NCI-H69 (cell line): ENCODE measurements at regions not wholly inside any gene's neighbourhood (a gene's known extent, or its start where the extent isn't known, plus 50 kb on each side); places are given as distances from the start of the nearest gene placed in this dataset.
"Not testable (repeated sequence)": the region's sequence is repeated elsewhere in the genome, so short reads cannot be mapped to it uniquely, and the experiment has no call there.

Experiments
- DNase-seq: peaks from one replicate; lab custom pipeline; 2025; lab: John Stamatoyannopoulos, UW

DNA sequence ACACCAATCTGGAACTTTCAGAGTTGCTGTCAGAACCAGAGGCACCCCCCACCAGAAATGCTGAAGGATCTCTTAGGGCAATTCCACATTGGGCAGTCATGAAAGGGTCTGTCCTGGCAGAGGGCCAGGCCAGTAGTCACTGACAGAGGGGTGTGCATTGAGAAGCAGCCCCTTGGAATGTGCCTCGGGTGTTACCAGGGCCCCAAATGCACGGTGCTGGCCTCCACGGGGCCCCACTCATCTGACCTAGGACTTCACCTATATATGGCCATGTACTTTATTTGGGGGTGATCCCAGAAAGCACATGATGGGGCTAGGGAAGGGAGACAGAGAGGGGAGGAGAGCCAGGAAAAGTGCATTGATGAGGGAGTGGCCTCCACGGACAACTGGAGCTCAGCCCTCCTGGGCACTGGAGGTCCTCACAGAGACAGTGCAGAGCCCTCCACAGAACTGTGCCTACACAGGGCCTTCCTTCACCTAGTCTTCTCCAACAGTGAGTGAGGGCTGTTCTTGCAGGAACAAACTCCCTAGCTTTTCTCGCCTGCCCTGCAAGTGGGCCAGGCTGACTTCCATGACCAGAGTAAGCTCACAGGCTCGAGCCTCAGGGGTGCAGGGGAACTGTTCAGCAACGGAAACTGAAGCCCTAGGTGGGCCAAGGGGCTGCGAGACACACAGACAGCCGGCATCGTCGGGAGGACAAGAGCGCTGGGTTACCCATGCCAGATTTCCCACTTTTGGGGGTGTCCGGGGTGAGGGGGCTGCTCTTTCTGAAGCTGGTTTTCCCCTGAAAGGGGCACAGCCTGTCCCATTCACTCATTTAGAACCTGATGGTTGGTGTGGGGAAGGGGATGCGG is 136.2 kb downstream of the HMX1 start:
- DNase-seq = no peak

DNA sequence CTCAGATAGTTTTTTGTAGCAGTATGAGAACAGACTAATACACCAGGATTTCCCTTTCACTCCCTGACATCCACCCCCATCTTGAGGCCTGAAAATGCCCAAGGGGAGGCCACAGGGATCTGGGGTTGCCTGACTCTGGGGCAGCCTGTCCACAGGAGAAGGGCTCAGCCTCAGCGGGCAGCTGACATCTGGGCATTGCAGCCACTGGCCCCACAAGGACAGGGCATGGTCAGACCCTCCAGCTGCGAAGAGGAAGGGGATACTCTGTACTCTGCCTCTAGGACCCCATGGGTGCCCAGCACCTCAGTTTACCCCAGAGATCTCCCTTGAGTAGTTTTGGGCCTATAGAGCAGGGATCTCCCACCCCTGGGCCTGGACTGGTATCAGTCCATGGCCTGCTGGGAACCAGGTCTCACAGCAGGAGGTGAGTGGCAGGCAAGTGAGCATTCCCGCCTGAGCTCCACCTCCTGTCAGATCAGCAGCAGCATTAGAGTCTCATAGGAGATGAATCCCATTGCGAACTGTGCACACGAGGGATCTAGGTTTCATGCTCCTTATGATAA is 138.9 kb downstream of the HMX1 start:
- DNase-seq = no peak

DNA sequence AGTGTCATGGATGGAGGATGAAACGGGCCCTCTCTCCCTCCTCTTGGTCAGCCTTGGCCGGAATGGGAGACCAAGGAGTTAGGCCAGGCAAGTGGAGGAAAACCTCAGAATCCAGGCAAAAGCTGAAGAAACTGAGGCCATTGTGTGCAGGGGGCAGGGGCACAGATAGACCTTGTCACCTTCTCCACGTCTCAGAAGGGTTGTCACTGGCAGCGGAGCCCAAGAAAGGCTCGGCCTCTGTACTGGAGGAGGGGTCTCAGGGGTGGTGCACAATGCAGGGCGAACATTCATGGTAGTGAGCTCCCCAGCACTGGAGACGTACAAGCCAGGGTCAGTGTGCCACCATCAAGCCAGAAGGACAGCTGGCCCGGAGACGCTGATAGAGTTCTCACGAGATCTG is 139.5 kb downstream of the CPZ start:
- no peak for DNase-seq

DNA sequence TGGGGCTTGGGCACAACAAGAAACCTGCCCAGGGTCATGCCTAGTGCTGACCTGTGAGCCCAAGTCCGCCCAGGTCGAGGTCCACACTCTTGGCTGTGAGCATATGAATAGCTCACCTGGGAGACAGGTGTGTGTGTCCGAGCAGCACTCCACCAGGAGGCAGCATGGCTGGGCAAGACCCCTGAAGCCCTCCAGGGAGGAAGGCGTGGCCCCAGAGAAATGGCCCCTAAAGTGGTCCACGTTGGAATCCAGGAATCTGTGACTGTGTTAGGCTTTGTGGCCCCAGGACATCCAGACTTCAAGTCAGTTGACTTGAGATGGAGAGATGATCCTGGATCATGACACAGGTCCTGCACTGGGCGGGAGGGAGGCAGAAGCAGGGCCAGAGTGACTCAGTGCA is 138.8 kb downstream of the CPZ start:
- DNase-seq = no peak

DNA sequence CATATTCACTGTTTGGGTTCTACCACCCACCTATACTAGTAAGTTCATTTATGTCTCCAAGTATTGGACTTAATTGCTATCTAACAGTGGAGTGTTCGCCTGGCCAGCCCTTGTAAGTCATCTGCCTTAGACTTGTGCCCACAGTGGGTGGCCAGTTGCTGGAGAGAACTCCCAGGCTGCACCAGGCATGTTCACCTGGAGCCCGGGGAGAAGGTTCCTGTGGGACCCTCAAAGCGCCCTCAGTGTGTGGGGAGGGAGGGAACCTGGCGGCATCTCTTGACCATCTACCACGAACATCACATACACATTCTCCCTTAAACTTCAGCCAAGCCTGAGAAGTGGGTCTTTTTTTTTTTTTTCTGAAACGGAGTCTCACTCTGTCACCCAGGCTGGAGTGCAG is 138.1 kb downstream of the CPZ start:
- no peak for DNase-seq

DNA sequence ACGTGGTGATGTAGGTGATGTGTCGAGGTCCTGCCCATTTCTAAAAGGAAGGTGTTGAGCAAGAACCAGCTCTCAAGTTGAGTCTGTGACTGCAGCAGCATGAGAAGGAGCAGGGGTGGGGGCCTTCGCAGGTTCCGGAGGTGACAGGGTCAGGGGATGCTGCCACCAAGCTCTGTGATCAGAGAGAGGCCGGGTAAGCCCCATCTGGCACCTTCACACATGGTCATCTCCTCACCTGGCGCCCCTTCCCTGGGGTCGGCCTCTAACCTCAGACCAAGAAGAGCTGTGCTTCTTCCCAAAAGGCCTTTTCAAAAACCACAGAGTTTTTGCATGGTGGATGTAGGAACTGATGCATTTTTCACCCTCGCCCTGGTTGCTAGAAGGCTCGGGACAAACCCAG is 137.6 kb downstream of the CPZ start:
- no peak for DNase-seq

DNA sequence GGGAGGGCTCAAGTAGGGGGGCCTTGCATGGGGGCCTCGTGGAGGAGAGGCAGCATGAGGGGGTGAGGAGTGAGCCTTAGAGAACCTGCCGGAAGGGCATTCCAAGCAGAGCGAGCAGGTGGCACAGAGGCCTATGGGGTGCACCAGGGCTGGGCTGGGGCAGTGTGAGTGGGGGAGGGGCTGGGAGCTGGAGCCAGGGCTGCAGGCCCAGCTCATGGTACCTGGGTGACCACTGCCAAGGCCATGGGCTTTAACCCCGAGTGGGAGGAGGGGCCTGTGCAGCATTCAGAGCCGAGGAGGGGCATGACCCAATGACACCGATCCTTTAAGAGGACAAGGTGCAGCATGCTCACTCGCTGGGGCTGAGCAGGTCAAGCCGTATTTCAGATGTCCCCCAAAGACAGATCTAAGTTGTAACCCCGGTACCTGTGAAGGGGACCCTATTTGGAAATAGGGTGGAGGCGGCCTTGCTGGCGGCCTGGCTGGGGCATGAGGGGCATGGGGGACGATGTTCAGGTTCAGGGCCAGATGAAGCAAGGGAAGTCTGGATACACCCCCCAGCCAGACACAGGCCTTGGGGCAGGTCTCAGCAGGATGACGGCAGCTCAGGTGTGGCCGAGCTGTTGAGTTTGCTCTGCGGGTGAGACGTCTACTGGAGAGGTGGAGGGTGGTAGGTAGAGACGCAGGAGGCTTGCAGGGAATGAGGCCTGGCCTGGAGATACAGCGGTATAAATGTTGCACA is 137.0 kb downstream of the CPZ start:
- no peak for DNase-seq

DNA sequence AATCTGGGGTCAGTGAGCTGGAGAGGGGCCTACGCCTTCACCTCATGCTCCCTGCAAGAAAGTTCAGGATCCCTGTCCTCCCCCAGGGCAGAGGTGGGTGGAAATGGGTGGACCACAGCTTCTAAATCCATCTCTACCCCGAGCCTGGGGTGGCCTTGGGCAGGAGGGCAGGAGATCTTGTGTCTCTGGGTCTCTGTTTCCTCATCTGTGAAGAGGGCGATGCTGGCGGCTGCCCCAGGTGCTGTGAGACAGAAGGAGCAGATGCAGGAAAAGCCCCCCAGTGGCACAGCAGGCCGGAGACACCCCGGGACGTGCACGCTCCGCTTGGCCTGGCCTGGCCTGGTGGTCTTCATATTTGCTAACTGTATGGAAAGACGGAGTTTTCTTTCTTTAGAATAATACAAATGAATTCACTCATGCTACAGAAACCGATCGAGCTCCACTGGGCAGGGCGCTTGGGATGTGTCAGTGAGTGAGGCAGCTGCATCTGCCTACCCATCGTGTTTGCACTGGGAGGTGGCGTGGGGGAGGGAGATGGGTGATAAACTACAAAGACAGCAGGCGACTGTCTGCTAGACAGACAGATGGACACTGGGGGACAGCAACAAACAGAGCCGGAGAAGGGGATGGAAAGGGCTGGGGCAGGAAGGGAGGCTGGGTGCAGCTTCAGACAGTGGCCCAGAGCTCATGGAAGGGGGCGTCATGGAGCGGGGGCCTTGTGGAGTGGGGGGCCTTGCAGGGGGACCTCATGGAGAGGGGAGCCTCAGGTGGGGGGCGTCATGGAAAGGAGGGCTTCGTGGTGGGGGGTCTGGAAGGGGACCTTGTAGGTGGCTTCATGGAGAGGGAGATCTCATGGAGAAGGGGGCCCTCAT is 136.2 kb downstream of the CPZ start:
- peak; percentile 29 for DNase-seq

DNA sequence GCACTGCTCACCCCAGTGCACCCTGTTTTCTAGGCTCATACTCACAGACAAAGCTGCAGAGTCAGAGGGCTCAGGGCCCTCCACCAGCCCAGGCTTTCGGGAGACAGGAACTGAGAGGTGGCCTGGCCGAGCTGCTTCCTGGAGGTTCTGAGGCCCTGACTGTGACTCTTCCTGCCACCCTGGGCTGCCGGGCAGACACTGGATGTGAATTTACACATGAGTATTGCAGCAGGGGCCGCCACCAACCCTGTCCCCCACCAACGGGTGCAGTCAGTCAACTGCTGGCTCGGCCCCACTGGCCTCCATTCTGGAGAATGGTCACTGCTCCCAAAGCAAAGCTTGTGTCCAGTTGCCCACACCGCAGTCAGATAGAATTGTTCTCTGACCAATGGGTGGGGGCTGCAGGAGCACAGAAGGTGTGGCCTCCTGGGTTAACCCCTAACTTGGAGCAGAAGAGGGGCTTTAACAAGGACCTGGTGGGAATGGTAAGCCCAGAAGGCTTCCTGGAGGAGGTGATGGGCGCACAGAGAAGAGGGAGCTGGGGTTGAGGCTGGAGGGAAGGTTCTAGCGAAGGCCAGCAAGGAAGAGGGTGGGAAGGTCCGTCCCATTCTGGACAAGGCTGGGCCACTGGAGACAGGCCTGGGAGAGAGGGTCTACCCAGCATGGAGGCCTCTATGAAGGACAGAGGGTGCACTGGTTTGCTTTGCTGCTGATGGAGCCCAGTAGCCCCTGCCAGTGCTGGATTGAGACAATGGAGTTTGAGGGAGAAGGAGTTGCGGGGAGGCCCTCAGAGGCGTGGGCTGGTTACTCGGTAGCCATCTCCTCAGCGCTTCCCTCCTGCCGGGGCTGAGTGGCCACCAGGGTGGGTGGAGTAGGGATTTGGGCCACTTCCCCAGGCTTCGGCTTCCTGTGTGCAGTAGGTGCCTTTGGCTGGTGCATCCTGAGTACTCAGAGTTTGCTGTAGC is 135.3 kb downstream of the CPZ start:
- DNase-seq = no peak

DNA sequence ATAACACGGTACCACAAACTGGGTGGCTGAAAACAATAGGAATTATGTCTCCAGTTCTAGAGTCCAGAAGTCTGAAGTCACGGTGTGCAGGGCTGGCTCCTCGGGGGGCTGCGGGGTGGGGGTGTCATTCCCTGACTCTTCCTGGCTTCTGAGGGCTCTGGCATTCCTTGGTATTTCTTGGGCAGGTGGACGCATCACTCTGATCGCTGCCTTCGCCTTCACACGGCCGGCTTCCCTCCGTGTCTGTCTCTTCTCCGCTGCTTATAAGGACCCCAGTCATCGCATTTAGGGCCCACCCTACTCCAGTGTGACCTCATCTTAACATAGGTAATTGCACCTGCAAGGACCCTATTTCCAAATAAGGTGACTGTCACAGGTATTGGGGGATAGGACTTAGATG is 134.6 kb downstream of the CPZ start:
- no peak for DNase-seq

DNA sequence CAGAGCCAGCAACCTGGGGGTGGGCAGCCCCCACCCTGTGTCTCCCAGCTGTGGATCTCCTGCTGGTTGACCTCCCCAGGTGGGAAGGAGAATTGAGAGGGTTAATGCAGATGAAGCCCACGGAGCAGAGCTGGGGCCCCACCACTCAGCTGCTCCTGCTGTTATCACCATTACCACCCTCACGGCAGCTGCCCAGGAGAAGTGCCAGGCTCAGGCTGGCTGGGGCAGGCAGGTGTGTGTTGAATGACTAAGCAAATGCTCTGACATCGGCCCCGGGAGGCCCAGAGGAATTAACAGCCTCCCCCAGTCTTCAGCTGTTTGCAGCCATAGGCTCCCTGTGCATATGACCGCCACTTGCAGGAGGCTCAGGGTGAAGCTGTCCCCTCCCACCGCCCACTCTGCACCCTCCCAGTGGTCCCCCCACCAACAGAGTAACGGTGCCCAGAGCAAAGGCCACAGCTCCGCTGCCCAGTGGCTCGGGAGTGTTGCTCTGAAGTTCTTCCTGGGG is 133.8 kb downstream of the CPZ start:
- DNase-seq = peak; percentile 14

DNA sequence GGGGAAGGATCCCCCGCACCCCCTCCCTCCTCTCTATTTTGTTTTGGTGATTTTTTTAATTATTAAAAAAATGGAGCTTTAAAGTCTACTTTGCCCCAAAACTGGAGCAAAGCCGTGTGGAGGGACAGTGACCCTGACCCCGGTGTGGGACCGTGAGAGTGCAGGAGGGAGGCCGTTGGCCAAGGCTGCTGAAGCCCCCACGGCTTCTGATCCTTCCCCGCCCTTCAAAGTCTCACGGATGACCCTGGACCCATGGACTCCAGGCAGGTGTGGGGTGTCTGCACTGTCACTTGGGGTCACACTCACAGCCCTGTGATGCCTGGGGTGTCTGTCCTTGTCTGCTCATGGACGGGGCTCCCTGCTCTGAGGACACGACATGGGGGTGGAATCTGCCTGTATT is 133.3 kb downstream of the CPZ start:
- no peak for DNase-seq

DNA sequence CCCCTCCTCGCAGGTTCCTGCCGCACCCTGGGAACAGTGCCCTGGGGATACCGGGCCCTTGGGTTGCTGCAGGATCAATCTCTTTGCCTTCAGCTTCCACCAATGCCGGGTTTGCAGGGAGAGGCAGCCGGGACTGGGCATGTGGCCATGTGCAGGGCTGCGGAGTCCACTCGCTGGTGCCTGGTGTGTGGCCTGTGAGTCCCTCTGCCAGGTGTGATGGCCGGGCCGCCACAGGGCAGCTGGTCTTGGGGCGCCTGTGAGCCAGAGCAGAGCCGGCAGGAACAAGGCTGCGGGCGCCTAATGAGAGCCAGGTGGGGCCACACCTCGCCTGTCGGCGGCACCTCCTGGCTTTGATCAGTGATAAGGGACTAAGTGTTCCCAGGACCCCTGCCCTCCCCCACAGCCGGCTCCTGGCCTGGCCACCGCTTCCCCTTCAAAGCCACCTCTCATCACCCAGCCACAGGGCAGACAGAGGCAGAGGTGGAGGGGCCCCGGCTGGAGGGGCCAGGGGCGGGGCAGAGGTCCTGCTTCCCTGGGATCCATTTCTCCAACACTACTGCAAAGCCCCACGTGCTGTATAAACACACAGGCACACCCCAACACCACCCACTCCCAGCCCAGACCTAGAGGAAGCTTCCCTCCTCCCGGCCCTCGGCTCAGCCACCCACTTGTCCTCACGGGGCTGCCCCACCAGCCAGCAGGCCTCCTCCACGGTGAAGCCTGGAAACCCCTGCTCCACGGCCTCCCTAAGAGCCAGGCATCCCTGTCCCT is 132.7 kb downstream of the CPZ start:
- DNase-seq = no peak

DNA sequence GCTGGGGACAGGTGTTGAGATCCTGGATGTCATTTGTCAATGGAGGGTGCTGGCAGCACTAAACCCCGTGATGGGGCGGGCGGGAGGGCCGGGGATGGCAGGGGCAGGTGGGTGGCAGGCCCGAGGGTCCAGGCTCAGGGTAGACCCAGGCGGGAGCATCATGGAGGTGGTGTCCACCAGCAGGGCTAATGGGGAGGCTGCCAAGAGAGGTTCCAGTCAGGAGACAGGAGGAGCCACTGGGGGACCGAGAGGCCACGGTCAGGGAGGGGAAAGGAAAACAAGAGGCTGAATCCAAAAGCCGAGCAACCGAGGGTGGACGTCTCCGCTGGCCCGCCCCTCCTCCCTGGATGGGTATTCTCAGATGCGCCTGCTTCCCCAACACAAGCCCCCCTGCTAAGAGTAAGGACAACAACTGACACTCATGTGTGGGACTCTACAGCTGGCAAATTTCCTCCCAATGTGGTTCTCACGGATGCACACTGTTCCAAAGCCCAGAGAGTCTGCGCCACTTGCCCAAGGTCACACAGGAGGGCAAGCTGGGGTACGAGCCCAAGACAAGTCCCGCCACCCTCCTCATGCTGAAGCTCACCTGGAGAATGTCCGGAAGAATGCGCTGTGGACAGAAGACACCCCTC is 132.0 kb downstream of the CPZ start:
- DNase-seq = no peak

DNA sequence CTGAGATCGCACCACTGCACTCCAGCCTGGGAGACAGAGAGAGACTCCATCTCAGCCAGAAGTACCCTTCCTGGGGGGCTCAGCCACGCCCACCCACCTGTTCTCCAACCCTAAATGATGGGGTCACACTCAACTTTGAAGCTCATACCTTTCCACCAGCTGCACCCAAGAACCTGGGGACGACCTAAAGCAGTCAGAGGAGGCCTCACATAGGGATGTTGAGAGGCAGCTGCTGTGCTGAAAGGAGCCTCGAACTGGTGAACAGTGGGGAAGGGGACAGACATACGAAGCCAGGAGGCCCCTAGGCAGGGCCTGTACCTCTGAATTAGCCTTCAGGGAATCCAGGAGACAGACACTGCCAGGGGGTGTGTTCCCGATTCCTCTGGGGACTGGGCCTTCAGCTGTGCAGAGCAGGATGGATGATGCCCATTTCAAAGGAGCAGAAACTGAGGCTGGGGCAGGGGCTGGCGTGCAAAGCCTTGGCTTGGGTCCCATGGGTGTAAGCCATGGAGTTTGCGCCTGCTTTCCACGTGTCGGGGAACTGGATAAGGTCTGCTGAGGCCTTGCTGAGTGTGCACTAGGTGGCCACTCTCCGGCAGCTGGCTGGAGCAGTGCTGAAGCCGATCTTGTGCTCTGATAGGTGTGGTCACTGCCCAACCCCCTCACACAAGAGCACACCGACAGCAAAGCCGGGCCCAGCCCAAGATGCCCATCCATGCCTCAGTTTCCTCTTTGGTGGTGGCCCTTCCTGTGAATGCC is 130.8 kb downstream of the CPZ start:
- no peak for DNase-seq

DNA sequence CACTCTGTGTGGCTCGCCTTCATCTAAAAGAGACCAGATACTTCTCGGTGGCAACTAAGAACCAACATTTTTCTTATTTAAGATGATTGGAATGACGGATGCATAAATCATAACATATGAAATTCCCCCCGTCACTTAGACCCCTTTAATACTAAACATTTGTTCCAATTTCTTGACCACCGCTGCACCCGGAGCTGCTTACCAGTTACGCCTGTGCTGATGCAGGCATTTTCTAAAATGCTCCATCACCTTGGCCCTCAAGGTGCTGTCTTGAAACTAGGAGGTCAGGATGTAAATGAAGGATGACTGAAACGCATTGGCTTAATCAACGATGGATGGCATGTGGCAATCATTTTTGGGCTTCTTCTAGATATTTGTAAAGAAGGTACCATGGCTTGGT is 130.0 kb downstream of the CPZ start:
- DNase-seq = no peak

DNA sequence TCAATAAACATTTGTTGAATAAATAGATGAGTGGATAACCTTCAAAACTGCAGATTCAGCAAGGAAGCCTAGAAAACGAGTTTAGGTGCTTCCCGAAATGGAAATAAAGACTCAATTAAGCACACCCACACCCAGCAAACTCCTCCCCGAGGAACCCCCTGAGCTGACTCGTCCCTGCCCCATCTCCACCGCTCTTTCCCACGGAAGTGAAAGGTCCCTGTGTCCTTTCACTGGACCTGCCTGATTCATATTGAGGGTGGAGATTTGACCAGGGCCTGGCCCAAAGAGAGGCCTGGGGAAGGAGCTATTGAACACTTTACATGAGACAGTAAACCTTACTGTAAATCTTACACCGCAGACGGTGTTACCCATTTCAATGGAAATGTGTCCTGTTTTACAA is 129.1 kb downstream of the CPZ start:
- DNase-seq = no peak

DNA sequence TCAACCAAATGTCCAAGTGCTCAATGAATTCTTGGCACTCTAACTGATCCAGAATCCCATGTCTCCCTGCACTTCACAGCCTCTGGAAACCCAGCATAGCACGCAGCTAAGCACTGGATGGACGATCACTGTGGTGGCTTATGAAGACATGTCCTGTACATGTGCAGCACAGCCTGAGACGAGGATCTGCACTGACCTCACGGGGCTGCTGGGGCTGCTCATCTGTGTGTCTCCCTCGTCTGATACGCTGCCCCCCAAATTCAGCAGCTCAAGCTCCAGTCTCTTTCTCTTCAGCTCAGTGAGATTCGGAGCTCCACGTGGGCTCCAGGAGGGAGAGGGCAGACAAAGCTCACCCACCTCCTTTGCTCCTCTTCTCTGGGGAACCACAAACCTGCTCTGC is 126.9 kb downstream of the CPZ start:
- DNase-seq = no peak

DNA sequence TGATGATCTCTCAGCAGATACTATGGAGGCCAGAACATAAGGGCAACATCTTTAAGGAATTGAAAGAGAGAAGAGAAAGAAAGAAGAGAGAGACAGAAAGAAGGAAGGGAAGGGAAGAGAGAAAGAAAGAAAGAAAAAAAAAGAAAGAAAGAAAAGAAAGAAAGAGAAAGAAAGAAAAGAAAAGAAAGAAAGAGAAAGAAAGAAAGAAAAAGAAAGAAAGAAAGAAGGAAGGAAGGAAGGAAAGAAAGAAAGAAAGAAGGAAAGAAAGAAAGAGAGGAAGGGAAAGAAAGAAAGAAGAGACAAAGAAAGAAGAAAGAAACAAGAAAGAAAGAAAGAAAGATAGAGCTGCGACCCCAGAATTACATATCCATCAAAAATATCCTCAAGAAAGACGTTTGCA is 124.9 kb downstream of the CPZ start:
- DNase-seq = not testable (repeated sequence)
